ENCODE measurements at regions not wholly inside any gene's neighbourhood (a gene's known extent, or its start where the extent isn't known, plus 50 kb on each side); places are given as distances from the start of the nearest gene placed in this dataset.

GRCh38 chr1:163813251-163813650 lies 491.5 kb downstream of the NUF2 start:
- TF ChIP-seq, protein P1, sequence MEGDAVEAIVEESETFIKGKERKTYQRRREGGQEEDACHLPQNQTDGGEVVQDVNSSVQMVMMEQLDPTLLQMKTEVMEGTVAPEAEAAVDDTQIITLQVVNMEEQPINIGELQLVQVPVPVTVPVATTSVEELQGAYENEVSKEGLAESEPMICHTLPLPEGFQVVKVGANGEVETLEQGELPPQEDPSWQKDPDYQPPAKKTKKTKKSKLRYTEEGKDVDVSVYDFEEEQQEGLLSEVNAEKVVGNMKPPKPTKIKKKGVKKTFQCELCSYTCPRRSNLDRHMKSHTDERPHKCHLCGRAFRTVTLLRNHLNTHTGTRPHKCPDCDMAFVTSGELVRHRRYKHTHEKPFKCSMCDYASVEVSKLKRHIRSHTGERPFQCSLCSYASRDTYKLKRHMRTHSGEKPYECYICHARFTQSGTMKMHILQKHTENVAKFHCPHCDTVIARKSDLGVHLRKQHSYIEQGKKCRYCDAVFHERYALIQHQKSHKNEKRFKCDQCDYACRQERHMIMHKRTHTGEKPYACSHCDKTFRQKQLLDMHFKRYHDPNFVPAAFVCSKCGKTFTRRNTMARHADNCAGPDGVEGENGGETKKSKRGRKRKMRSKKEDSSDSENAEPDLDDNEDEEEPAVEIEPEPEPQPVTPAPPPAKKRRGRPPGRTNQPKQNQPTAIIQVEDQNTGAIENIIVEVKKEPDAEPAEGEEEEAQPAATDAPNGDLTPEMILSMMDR (IDR thresholded peaks at IDR 0.05) = no peak
- TF ChIP-seq POLR2A (IDR thresholded peaks at IDR 0.05) (no peak), POLR2AphosphoS5 (IDR thresholded peaks at IDR 0.05) (no peak)

Measured in prostate gland (tissue), 2 donors.